Activated naive CD4-positive, alpha-beta T cell treated with anti-CD3 and anti-CD28 coated beads for 36 hours (primary cell): ENCODE measurements at regions not wholly inside any gene's neighbourhood (a gene's known extent, or its start where the extent isn't known, plus 50 kb on each side); places are given as distances from the start of the nearest gene placed in this dataset.

ENCODE experiments used
- CTCF ChIA-PET: fragments of 350-600 bp; sonication (Branson Sonifier 250); formaldehyde crosslinking; loops from one replicate; lab custom pipeline; 2021; ENCODE audit warnings: antibody characterized with exemption; lab: Charles Lee
- DNase-seq: peaks from one replicate; pipeline ENCODE4 v3.0.0-alpha.2; 2020
- H3K27ac Mint-ChIP-seq: one replicate; pipeline ENCODE4 v1.8.0; 2021; ENCODE audit warnings: mild to moderate bottlenecking, mixed read lengths
- H3K27me3 Mint-ChIP-seq: one replicate; pipeline ENCODE4 v1.8.0; 2021; ENCODE audit warnings: low read depth, mixed read lengths
- H3K36me3 Mint-ChIP-seq: one replicate; pipeline ENCODE4 v1.8.0; 2021; ENCODE audit warnings: low read depth, mixed read lengths
- H3K4me1 Mint-ChIP-seq: one replicate; pipeline ENCODE4 v1.8.0; 2021; ENCODE audit warnings: low read depth, mixed read lengths
- H3K4me3 Mint-ChIP-seq: one replicate; pipeline ENCODE4 v1.8.0; 2021; ENCODE audit warnings: mild to moderate bottlenecking, moderate library complexity, mixed read lengths
- H3K9me3 Mint-ChIP-seq: one replicate; pipeline ENCODE4 v1.8.0; 2021; ENCODE audit warnings: mixed read lengths
- intact Hi-C: fragments of 100-400 bp; cut with micrococcal nuclease; formaldehyde crosslinking; loops from one replicate; pipeline ENCODE4 v1.15.1; 2023

- no peaks in the 10 kb centered on the region for H3K36me3 Mint-ChIP-seq
- H3K4me1 Mint-ChIP-seq: no peaks in the 10 kb centered on the region
- CTCF ChIA-PET: no interaction called here
- no peak for DNase-seq
- no peak overlapping the region for H3K27ac Mint-ChIP-seq
- no peak overlapping the region for H3K4me3 Mint-ChIP-seq
- intact Hi-C loops: no loop called here
- no peaks in the 10 kb centered on the region for H3K27me3 Mint-ChIP-seq
- H3K9me3 Mint-ChIP-seq: peaks cover 19% of the 10 kb centered on the region
Observed at GRCh38 chr2:51881673-51882072, 849.7 kb upstream of the NRXN1 start.

GRCh38 chr2:51880153-51880552, 848.2 kb upstream of the NRXN1 start:
- H3K4me1 Mint-ChIP-seq: no peaks in the 10 kb centered on the region
- H3K27ac Mint-ChIP-seq: no peak overlapping the region
- H3K36me3 Mint-ChIP-seq: no peaks in the 10 kb centered on the region
- intact Hi-C loops: no loop called here
- no peak overlapping the region for H3K4me3 Mint-ChIP-seq
- H3K27me3 Mint-ChIP-seq: no peaks in the 10 kb centered on the region
- CTCF ChIA-PET: no interaction called here
- H3K9me3 Mint-ChIP-seq: peaks cover 18% of the 10 kb centered on the region
- DNase-seq: no peak

GRCh38 chr2:51866361-51866760, 834.4 kb upstream of the NRXN1 start:
- no peaks in the 10 kb centered on the region for H3K36me3 Mint-ChIP-seq
- CTCF ChIA-PET: no interaction called here
- no peak overlapping the region for H3K27ac Mint-ChIP-seq
- no peak for DNase-seq
- intact Hi-C loops: no loop called here
- H3K9me3 Mint-ChIP-seq: peaks cover 23% of the 10 kb centered on the region
- H3K4me1 Mint-ChIP-seq: no peaks in the 10 kb centered on the region
- H3K4me3 Mint-ChIP-seq: no peak overlapping the region
- H3K27me3 Mint-ChIP-seq: no peaks in the 10 kb centered on the region

- H3K4me1 Mint-ChIP-seq: no peaks in the 10 kb centered on the region
- H3K4me3 Mint-ChIP-seq: no peak overlapping the region
Observed at GRCh38 chr2:51859260-51859659, 827.3 kb upstream of the NRXN1 start.

GRCh38 chr2:51855683-51856082, 823.8 kb upstream of the NRXN1 start:
- Mint-ChIP-seq H3K9me3 (peaks cover 8% of the 10 kb centered on the region), H3K36me3 (no peaks in the 10 kb centered on the region), H3K4me3 (no peak overlapping the region), H3K27me3 (no peaks in the 10 kb centered on the region), H3K4me1 (no peaks in the 10 kb centered on the region), H3K27ac (no peak overlapping the region)
- intact Hi-C loops: no loop called here
- CTCF ChIA-PET: no interaction called here
- no peak for DNase-seq

More at GRCh38 chr2:51859260-51859659, 827.3 kb upstream of the NRXN1 start:
- no peak for DNase-seq
- Mint-ChIP-seq H3K27me3 (no peaks in the 10 kb centered on the region), H3K27ac (no peak overlapping the region), H3K9me3 (peaks cover 9% of the 10 kb centered on the region), H3K36me3 (no peaks in the 10 kb centered on the region)
- intact Hi-C loops: no loop called here
- CTCF ChIA-PET: no interaction called here

GRCh38 chr2:51846796-51847195, 814.9 kb upstream of the NRXN1 start:
- H3K4me1 Mint-ChIP-seq: no peaks in the 10 kb centered on the region
- H3K27me3 Mint-ChIP-seq: no peaks in the 10 kb centered on the region
- intact Hi-C loops: no loop called here
- CTCF ChIA-PET: no interaction called here
- H3K36me3 Mint-ChIP-seq: no peaks in the 10 kb centered on the region
- no peak overlapping the region for H3K27ac Mint-ChIP-seq
- no peak for DNase-seq
- H3K4me3 Mint-ChIP-seq: no peak overlapping the region
- peaks cover 8% of the 10 kb centered on the region for H3K9me3 Mint-ChIP-seq

- H3K9me3 Mint-ChIP-seq: peaks cover 10% of the 10 kb centered on the region
- DNase-seq: no peak
- intact Hi-C loops: no loop called here
- H3K4me1 Mint-ChIP-seq: no peaks in the 10 kb centered on the region
- H3K4me3 Mint-ChIP-seq: no peak overlapping the region
- no peak overlapping the region for H3K27ac Mint-ChIP-seq
- CTCF ChIA-PET: no interaction called here
- H3K27me3 Mint-ChIP-seq: no peaks in the 10 kb centered on the region
- H3K36me3 Mint-ChIP-seq: no peaks in the 10 kb centered on the region
Observed at GRCh38 chr2:51846018-51846417, 814.1 kb upstream of the NRXN1 start.

- H3K27me3 Mint-ChIP-seq: no peaks in the 10 kb centered on the region
- H3K4me1 Mint-ChIP-seq: no peaks in the 10 kb centered on the region
- no peaks in the 10 kb centered on the region for H3K36me3 Mint-ChIP-seq
- no peak overlapping the region for H3K4me3 Mint-ChIP-seq
- DNase-seq: no peak
- CTCF ChIA-PET: no interaction called here
- intact Hi-C loops: no loop called here
- H3K27ac Mint-ChIP-seq: no peak overlapping the region
- H3K9me3 Mint-ChIP-seq: peaks cover 7% of the 10 kb centered on the region
Observed at GRCh38 chr2:51844596-51844995, 812.7 kb upstream of the NRXN1 start.

GRCh38 chr2:51829477-51829876, 797.5 kb upstream of the NRXN1 start:
- intact Hi-C loops: no loop called here
- H3K27ac Mint-ChIP-seq: no peak overlapping the region
- no peaks in the 10 kb centered on the region for H3K4me1 Mint-ChIP-seq
- no peak for DNase-seq
- no peaks in the 10 kb centered on the region for H3K27me3 Mint-ChIP-seq
- CTCF ChIA-PET: no interaction called here
- no peaks in the 10 kb centered on the region for H3K9me3 Mint-ChIP-seq
- no peak overlapping the region for H3K4me3 Mint-ChIP-seq
- H3K36me3 Mint-ChIP-seq: no peaks in the 10 kb centered on the region

- Mint-ChIP-seq H3K27me3 (no peaks in the 10 kb centered on the region), H3K36me3 (no peaks in the 10 kb centered on the region), H3K4me3 (no peak overlapping the region), H3K9me3 (no peaks in the 10 kb centered on the region), H3K4me1 (no peaks in the 10 kb centered on the region), H3K27ac (no peak overlapping the region)
- intact Hi-C loops: no loop called here
- CTCF ChIA-PET: no interaction called here
- DNase-seq: no peak
Observed at GRCh38 chr2:51825823-51826222, 793.9 kb upstream of the NRXN1 start.

- no peak for DNase-seq
- Mint-ChIP-seq H3K4me3 (no peak overlapping the region), H3K4me1 (no peaks in the 10 kb centered on the region), H3K9me3 (no peaks in the 10 kb centered on the region), H3K27ac (no peak overlapping the region), H3K36me3 (no peaks in the 10 kb centered on the region), H3K27me3 (no peaks in the 10 kb centered on the region)
- CTCF ChIA-PET: no interaction called here
- intact Hi-C loops: no loop called here
Observed at GRCh38 chr2:51813247-51813646, 781.3 kb upstream of the NRXN1 start.

GRCh38 chr2:51812138-51812866, 780.4 kb upstream of the NRXN1 start:
- H3K4me1 Mint-ChIP-seq: no peaks in the 10 kb centered on the region
- H3K36me3 Mint-ChIP-seq: no peaks in the 10 kb centered on the region
- no peak overlapping the region for H3K4me3 Mint-ChIP-seq
- H3K27me3 Mint-ChIP-seq: no peaks in the 10 kb centered on the region
- H3K9me3 Mint-ChIP-seq: peaks cover 5% of the 10 kb centered on the region
- H3K27ac Mint-ChIP-seq: no peak overlapping the region
- CTCF ChIA-PET: no interaction called here
- no peak for DNase-seq
- intact Hi-C loops: no loop called here

GRCh38 chr2:51810197-51810596, 778.3 kb upstream of the NRXN1 start:
- no peaks in the 10 kb centered on the region for H3K4me1 Mint-ChIP-seq
- CTCF ChIA-PET: interaction anchor here (0.7 kb wide), 1 partner anchor 743 kb away, joined by 3 read pairs; no protein-coding TSS in a partner anchor
- no peaks in the 10 kb centered on the region for H3K36me3 Mint-ChIP-seq
- no peak overlapping the region for H3K27ac Mint-ChIP-seq
- no peak overlapping the region for H3K4me3 Mint-ChIP-seq
- H3K9me3 Mint-ChIP-seq: peaks cover 5% of the 10 kb centered on the region
- DNase-seq: no peak
- intact Hi-C loops: no loop called here
- H3K27me3 Mint-ChIP-seq: no peaks in the 10 kb centered on the region
